ENCODE measurements at regions not wholly inside any gene's neighbourhood (a gene's known extent, or its start where the extent isn't known, plus 50 kb on each side); places are given as distances from the start of the nearest gene placed in this dataset.

- peaks cover 20% of the 10 kb centered on the region for H3K27me3 ChIP-seq (ENCODE audit: control insufficient read depth, insufficient read depth, low read length)
- no peak overlapping the region for H3K4me3 ChIP-seq (ENCODE audit: insufficient read depth, low read depth, low read length)
- H3K36me3 ChIP-seq (replicated peaks; ENCODE audit: control insufficient read depth, insufficient read depth, low read length): no peaks in the 10 kb centered on the region
- peak; percentile 93 for DNase-seq
These were observed 54.1 kb upstream of the SAMD11 start for GRCh38 chr1:869499-870244.
